RPMI8226 (cell line): ENCODE measurements at regions not wholly inside any gene's neighbourhood (a gene's known extent, or its start where the extent isn't known, plus 50 kb on each side); places are given as distances from the start of the nearest gene placed in this dataset.

Source experiments
- DNase-seq: peaks from one replicate; pipeline ENCODE4 v3.0.0-alpha.2; 2015

GRCh38 chr13:76745261-76746200, 140.7 kb downstream of the KCTD12 start:
- DNase-seq, result peak; percentile 51

- DNase-seq, result no peak
Measured at GRCh38 chr13:76741624-76742023, 144.6 kb downstream of the KCTD12 start.

DNA sequence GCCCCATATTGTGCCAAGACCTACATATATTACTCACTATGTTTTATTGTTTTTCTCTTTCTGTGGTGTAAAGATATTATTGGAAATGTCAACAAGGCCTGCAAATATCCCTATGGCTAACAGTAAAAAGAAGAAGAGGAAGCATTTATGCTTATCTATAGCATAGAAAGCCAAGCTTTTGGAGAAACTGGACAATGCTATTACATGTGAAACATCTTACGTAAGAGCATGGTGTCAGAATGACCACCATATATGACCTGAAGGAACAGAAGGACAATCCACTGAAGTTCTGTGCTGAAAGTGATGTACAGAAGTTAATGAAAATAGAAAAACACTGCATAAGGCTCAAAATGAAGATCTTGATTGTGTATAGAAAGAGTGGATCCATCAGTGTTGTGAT, 145.2 kb downstream of the KCTD12 start:
- no peak for DNase-seq

GRCh38 chr13:76738616-76739015, 147.6 kb downstream of the KCTD12 start:
- DNase-seq, result no peak

GRCh38 chr13:76737526-76737925, 148.7 kb downstream of the KCTD12 start:
- DNase-seq, result no peak

GRCh38 chr13:76735641-76736040, 150.6 kb downstream of the KCTD12 start:
- peak; percentile 67 for DNase-seq

- no peak for DNase-seq
Measured at GRCh38 chr13:76733671-76734070, 152.5 kb downstream of the KCTD12 start.

DNA sequence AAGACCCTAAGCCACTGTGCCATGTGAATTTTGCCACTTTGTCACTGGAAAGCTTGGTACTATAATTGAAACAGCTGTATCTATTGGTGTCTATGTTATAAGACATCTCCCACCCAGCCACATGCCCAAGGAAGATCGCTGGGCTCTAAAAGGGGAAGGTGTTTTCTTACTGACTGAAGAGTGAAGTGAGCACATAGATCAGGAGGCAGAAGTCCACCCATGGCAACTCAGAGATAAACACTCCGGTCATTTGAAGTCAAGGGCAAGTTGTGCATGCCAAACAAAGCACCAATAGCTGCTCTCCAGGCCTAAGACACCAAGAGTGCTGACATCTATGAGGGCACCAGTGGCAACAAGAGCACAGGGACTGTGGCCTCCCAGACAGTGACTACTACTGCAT, 153.8 kb downstream of the KCTD12 start:
- no peak for DNase-seq

GRCh38 chr13:76730220-76730619, 156.0 kb downstream of the KCTD12 start:
- no peak for DNase-seq

GRCh38 chr13:76729691-76730090, 156.5 kb downstream of the KCTD12 start:
- peak; percentile 32 for DNase-seq

DNA sequence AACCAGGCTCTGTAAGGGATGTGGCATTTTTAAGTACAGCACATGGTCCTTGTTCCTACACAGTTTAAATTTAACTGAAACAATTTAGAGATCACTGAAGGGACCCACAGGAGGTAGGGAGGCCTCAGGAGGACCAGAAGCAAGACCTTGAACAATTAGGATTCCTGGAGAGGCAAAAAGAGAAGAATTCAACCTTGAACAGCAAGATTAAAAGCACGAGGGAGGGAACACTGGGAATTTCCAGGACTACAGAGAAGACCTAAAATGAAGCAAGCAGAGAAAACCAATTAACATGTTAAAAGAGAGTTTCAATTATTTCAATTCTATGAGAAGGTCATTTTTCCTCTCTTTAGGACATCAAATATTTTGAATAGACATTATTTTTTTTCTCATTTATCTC, 160.3 kb downstream of the KCTD12 start:
- no peak for DNase-seq

- no peak for DNase-seq
Measured at GRCh38 chr13:76725211-76725610, 161.0 kb downstream of the KCTD12 start.

DNA sequence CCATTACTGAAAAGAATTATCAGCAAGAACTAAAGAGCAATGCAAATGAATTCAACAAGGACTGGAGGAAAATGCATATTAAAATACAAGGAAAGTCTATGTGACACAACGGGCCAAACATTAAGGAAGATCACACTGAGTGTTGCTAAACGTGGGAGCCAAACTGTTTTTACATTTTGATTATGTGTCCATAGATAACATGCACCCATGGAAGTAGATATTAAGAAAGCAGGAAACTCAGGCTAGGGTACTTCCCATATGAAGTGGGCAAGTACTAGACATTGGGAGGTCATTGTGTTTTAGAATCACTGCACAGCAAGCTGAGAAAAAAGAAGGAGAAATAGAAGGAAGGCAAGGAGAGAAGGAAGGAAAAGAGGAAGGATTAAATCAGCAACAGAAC, 161.8 kb downstream of the KCTD12 start:
- no peak for DNase-seq

- DNase-seq, result peak; percentile 30
Measured at GRCh38 chr13:76723551-76724232, 162.5 kb downstream of the KCTD12 start.

DNA sequence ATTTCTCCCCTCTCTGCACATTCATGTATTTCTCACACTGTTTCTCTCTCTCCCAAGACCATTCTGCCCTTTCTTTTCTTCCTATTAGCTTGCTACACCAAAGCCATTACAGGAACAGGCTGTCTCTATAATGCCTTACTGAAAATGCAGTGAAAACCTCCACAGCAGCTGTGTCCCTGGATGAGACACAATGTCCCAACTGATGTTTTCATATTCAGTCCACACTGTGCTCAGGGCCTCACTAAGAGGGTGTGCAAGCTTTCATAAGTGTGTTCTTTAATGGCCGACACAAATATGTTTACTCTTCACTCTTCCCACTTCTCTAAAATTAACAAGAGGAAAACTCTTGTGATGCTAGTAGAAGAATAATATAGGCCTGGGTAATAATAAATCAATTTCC, 163.4 kb downstream of the KCTD12 start:
- DNase-seq, result no peak

DNA sequence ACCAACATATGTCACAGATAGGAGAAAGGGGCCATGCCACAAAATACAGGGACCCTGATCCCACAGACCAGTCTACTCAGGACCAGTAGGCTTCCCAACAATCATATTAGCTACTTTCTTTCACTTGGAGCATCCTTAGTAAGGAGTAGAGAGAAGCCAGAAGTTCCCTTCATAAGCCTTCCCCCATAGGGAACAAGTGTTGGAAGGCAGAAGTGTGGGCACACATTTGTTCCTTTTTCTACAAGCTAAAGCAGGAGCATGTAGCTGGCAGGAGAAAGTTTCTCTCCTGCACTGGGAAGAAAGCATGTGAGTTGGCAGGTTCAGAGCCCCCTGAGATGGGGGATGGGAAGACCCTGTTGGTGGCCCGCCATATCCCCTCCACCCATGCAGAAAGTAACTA, 165.4 kb downstream of the KCTD12 start:
- no peak for DNase-seq

DNA sequence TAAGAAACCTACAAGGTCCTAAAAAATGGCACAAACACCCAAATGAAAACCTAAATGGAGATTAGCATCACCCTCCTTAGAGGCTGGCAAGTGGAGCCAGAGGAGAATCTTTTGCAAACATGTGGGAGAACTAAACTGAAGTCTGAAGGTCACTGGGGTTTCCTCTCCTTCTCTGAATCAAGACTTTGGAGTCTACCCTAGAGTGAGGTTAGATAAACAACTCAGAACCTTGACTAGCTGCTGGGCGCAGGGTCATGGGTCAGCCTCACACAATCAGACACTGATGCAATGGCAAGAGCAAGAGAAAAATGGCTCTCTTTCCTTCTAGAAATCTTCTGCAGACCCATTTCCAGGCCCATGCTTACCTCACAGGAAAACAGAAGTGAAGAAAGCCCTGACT, 165.8 kb downstream of the KCTD12 start:
- no peak for DNase-seq

- DNase-seq, result no peak
Measured at GRCh38 chr13:76719955-76720354, 166.2 kb downstream of the KCTD12 start.

DNA sequence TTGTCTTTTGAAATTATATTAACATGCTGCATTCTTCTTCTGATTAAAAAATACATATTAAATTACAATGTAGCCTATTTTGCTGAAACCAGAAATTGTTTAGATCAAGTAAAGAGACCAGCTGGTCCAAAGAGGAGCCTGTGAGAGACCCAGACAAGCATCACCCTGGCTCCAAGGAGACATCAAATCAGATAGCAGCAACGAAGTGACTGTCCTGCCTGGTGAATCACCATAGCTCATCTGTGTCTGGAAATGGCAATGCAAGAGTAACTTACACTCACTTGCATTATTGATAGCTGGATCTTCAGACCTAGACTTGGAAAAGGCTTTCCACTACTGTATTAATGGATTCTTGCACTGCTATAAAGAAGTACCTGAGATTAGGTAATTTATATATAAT, 169.1 kb downstream of the KCTD12 start:
- no peak for DNase-seq

GRCh38 chr13:76715621-76716020, 170.6 kb downstream of the KCTD12 start:
- no peak for DNase-seq

GRCh38 chr13:76715075-76715474, 171.1 kb downstream of the KCTD12 start:
- no peak for DNase-seq

- DNase-seq, result no peak
Measured at GRCh38 chr13:76713280-76713679, 172.9 kb downstream of the KCTD12 start.

- peak; percentile 10 for DNase-seq
Measured at GRCh38 chr13:76711550-76712182, 174.5 kb downstream of the KCTD12 start.

DNA sequence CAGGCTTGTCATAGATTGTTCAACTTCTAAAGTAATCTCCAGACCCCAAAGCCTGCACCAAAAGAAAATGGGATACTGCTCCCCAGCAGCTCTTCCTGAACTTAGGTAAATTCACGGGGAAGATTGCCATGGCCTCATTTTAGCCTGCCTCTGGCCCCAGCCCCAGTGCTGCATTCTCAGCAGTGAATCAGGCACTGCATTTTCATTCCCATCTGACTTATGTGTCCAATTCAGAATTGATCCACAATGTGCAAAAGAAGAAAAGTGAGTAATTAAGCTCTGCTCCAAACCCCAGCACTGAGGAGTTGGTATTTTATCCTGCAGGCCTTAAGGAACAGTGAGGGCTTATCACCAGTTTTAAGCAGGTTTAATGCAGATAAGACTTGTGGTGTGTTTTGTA, 176.4 kb downstream of the KCTD12 start:
- no peak for DNase-seq
